Lung (tissue), 11 donors: ENCODE measurements at regions not wholly inside any gene's neighbourhood (a gene's known extent, or its start where the extent isn't known, plus 50 kb on each side); places are given as distances from the start of the nearest gene placed in this dataset.

Experiments
- ATAC-seq: fragments of 200-7000 bp; cut with Tn5 transposase; one replicate; pipeline ENCODE4 v1.9.1; 2020; ENCODE audit warnings: moderate number of reproducible peaks; ENCODE audit not compliant: insufficient read depth, low FRiP score
- DNase-seq, 3 donors: peaks; one replicate each; pipeline ENCODE4 v3.0.0-alpha.2; 2013 to 2017
- H3K27ac ChIP-seq, 2 donors: one replicate each; pipeline ENCODE4 v1.5.1; 2013; ENCODE audit warnings: mild to moderate bottlenecking in 2 of 2, moderate library complexity in 2 of 2, control low read depth in 1 of 2, inconsistent platforms in 1 of 2, low read depth in 1 of 2, low read length in 1 of 2
- H3K27me3 ChIP-seq, 3 donors: one replicate each; pipeline ENCODE4 v1.5.1; 2013; ENCODE audit warnings: low read length in 2 of 3; ENCODE audit not compliant: control insufficient read depth in 3 of 3, insufficient read depth in 3 of 3
- H3K36me3 ChIP-seq, 4 donors: one replicate each; pipeline ENCODE4 v1.5.1; 2013; ENCODE audit warnings: low read length in 4 of 4, mild to moderate bottlenecking in 1 of 4, moderate library complexity in 1 of 4; ENCODE audit not compliant: control insufficient read depth in 4 of 4, insufficient read depth in 4 of 4
- H3K4me1 ChIP-seq, 5 donors: one replicate each; pipeline ENCODE4 v1.5.1; 2013; ENCODE audit warnings: low read length in 5 of 5, mild to moderate bottlenecking in 2 of 5, moderate library complexity in 1 of 5; ENCODE audit not compliant: control insufficient read depth in 5 of 5, insufficient read depth in 5 of 5
- H3K4me3 ChIP-seq: one replicate; pipeline ENCODE4 v1.5.1; 2013; ENCODE audit warnings: mild to moderate bottlenecking, control low read depth, moderate library complexity
- H3K9ac ChIP-seq, 2 donors: one replicate each; pipeline ENCODE4 v1.5.1; 2013; ENCODE audit warnings: low read length in 2 of 2, control low read depth in 1 of 2; ENCODE audit not compliant: insufficient read depth in 1 of 2
- H3K9me3 ChIP-seq, 4 donors: one replicate each; pipeline ENCODE4 v1.5.1; 2013; ENCODE audit warnings: low read length in 3 of 4, mild to moderate bottlenecking in 1 of 4, moderate library complexity in 1 of 4; ENCODE audit not compliant: control insufficient read depth in 4 of 4, insufficient read depth in 3 of 4
- WGBS, 2 donors: extraction: QIAGEN DNeasy Blood & Tissue Kit; methylation state at CpG; one replicate each; pipeline ENCODE4 v1.1.7; 2013; 5-methylcytosine and 5-hydroxymethylcytosine counted together
- TF ChIP-seq, protein P1 (sequence below): IDR thresholded peaks from 2 replicates; pipeline ENCODE4 v1.5.1; 2012; ENCODE audit warnings: mild to moderate bottlenecking; ENCODE audit errors: control extremely low read depth, extremely low read depth
- donor health status: control.
- donor health status: control.
- donor health status: Bipolar disorder and iron deficiency.
- donor health status: healthy.
- donor health status: DM: yes; HTN: yes; CAD: no.

DNA sequence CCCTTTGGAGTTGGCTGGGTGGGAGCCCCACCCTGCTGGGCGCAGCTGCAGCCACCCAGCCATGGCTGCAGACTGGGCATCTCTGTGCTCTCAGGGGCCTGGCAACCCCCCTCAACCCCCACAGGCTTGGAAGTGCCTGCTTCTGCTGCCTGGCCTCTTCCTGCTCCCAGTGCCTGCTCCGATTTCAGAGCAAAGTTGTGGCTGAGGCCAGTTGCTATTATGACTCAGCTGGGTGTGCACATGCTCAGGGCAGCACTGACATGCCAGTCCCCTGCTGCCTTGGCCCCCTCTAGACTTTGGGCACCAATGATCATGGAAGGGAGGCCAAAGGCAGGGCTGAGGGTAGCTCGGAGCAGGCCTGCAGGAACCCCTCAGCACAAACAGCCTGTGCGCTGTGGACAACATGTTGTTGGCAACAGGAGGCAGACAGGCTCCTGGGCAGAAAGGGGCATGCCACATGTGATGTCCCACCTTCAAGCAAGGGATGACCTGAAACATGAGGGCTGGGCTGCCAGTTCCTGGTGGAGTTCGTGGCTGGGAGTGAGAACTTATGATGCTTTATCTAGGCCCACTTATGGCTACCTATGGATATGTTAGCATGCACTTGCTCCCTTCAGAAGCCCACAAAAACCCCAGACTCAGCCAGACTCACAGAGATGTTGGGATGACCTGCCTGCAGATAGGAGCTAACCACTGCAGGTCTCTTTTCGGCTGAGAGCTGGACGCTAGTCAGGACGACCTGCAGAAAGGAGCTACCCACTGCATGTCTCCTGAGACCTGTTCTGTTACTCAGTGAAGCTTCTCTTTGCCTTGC, 96.4 kb upstream of the AMOTL1 start:
- 94 to 97% methylated on average over 8 of the region's 8 CpGs for WGBS, 2 donors
- Histone ChIP-seq H3K27me3 (no peaks in the 10 kb centered on the region), H3K4me1 (peaks cover 0 to 4% (median 0%) of the 10 kb centered on the region in 5 donors), H3K36me3 (no peaks in the 10 kb centered on the region), H3K4me3 (no peak overlapping the region), H3K9ac (no peak overlapping the region), H3K9me3 (peaks cover 0 to 10% (median 0%) of the 10 kb centered on the region in 4 donors), H3K27ac (no peak overlapping the region)
- TF ChIP-seq, protein P1, sequence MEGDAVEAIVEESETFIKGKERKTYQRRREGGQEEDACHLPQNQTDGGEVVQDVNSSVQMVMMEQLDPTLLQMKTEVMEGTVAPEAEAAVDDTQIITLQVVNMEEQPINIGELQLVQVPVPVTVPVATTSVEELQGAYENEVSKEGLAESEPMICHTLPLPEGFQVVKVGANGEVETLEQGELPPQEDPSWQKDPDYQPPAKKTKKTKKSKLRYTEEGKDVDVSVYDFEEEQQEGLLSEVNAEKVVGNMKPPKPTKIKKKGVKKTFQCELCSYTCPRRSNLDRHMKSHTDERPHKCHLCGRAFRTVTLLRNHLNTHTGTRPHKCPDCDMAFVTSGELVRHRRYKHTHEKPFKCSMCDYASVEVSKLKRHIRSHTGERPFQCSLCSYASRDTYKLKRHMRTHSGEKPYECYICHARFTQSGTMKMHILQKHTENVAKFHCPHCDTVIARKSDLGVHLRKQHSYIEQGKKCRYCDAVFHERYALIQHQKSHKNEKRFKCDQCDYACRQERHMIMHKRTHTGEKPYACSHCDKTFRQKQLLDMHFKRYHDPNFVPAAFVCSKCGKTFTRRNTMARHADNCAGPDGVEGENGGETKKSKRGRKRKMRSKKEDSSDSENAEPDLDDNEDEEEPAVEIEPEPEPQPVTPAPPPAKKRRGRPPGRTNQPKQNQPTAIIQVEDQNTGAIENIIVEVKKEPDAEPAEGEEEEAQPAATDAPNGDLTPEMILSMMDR: no peak
- DNase-seq (no peak), ATAC-seq (no peak)

DNA sequence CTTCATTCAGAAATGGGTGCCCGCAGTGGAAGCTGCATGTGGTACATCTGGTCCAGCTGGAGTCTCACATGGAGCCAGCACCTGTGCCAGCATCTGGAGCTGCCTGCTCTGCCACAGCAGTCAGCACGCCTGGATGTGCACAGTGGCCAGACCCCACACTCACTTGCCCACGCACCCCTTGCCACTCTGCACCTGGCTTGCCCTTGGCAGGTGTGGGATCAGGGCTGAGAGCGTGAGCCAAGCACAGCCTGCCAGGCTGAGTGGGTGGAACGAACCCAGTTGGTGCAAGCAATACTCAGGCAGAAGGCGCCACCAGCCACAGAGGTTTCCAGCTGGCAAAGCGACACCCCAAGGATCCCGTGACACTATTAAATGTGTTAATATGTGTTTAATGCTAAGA, 95.5 kb upstream of the AMOTL1 start:
- Histone ChIP-seq H3K27me3 (no peaks in the 10 kb centered on the region), H3K36me3 (no peaks in the 10 kb centered on the region), H3K27ac (no peak overlapping the region), H3K9ac (no peak overlapping the region), H3K4me3 (no peak overlapping the region), H3K9me3 (peaks cover 0 to 10% (median 0%) of the 10 kb centered on the region in 4 donors), H3K4me1 (peaks cover 0 to 4% (median 0%) of the 10 kb centered on the region in 5 donors)
- TF ChIP-seq, protein P1: no peak
- DNase-seq (no peak), ATAC-seq (no peak)
- 94 to 97% methylated on average over 8 of the region's 8 CpGs for WGBS, 2 donors

DNA sequence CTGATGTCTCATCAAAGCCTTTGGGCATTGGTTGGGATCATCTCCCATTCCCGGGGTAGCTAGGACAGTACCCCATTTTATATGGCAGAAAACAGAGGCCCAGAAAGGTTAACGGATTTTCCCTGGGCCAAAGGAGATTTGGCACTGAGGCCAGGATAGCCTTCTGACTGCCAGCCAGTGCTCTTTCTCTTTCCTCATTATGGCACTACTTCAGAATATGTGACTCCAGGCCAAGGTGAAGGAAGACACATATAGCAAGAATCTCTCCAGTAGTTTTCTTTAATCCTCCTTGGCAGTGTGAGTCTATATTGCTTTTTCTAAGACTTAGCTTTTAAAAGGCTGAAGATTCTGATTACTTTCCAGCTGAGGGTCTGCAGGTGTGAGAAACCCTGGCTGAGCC, 94.8 kb upstream of the AMOTL1 start:
- no peak for DNase-seq
- WGBS, 2 donors: 94 to 95% methylated on average over 2 of the region's 2 CpGs
- ATAC-seq: no peak
- H3K4me3 ChIP-seq: no peak overlapping the region
- H3K27ac ChIP-seq: no peak overlapping the region
- no peaks in the 10 kb centered on the region for H3K27me3 ChIP-seq
- H3K36me3 ChIP-seq: no peaks in the 10 kb centered on the region
- H3K9ac ChIP-seq: no peak overlapping the region
- peaks cover 0 to 10% (median 0%) of the 10 kb centered on the region in 4 donors for H3K9me3 ChIP-seq
- TF ChIP-seq, protein P1: no peak
- peaks cover 0 to 4% (median 0%) of the 10 kb centered on the region in 5 donors for H3K4me1 ChIP-seq
